Muscle of leg (tissue), 3 donors: ENCODE measurements at regions not wholly inside any gene's neighbourhood (a gene's known extent, or its start where the extent isn't known, plus 50 kb on each side); places are given as distances from the start of the nearest gene placed in this dataset.

Source experiments
- DNase-seq: peaks from one replicate; pipeline ENCODE4 v3.0.0; 2013
- H3K27ac ChIP-seq: one replicate; pipeline ENCODE4 v1.5.1; 2013; ENCODE audit warnings: mild to moderate bottlenecking, low read length, control low read depth
- H3K27me3 ChIP-seq: one replicate; pipeline ENCODE4 v1.6.1; 2013; ENCODE audit warnings: low read length; ENCODE audit not compliant: control insufficient read depth, insufficient read depth
- H3K36me3 ChIP-seq: one replicate; pipeline ENCODE4 v1.6.1; 2013; ENCODE audit warnings: low read length; ENCODE audit not compliant: control insufficient read depth, insufficient read depth
- H3K4me1 ChIP-seq: one replicate; pipeline ENCODE4 v1.6.1; 2013; ENCODE audit warnings: low read length; ENCODE audit not compliant: control insufficient read depth, insufficient read depth
- H3K4me3 ChIP-seq: one replicate; pipeline ENCODE4 v1.5.1; 2013; ENCODE audit warnings: low read length, control low read depth
- H3K9me3 ChIP-seq: replicated peaks from 2 replicates; pipeline ENCODE4 v1.6.1; 2013; ENCODE audit warnings: low read depth, low read length; ENCODE audit not compliant: control insufficient read depth
- WGBS: methylation state at CpG from one replicate; pipeline ENCODE4 v1.1.5; 2013; ENCODE audit warnings: missing lambda C conversion rate; ENCODE audit not compliant: insufficient coverage; 5-methylcytosine and 5-hydroxymethylcytosine counted together

DNA sequence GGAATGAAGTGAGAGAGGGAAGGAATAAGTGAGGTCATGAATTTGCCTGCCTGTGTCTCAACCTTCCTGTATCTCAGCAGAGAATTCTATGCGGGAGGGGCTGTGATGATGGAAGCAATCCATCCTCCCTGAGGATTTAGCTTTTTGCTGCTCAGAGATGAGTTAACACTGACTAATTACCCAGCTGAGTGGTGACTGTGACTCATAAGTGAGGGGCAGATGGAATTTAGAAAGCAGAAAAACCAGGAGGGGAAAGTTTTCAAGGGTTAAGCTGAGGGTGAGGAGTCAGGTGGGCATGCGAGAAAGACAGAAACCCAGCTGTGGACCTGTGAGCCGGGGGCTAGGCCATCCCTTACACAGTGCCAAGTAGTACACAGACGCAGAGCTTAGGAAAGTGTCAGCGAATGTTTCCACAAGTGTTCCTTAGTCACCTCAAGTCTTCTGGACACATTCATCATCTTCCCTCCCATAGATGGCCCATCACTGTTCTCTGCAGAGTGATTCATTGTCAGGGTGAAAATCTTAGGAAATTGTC lies 277.9 kb downstream of the IPO8 start:
- H3K27ac ChIP-seq: no peak overlapping the region
- H3K4me3 ChIP-seq: no peak overlapping the region
- WGBS: 61% methylated on average over 3 of the region's 5 CpGs
- no peak for DNase-seq
- H3K27me3 ChIP-seq: no peaks in the 10 kb centered on the region
- H3K36me3 ChIP-seq: no peaks in the 10 kb centered on the region
- H3K9me3 ChIP-seq: no peaks in the 10 kb centered on the region
- H3K4me1 ChIP-seq: no peaks in the 10 kb centered on the region

- Histone ChIP-seq H3K4me1 (no peaks in the 10 kb centered on the region), H3K4me3 (no peak overlapping the region), H3K27me3 (no peaks in the 10 kb centered on the region), H3K36me3 (no peaks in the 10 kb centered on the region), H3K9me3 (no peaks in the 10 kb centered on the region), H3K27ac (no peak overlapping the region)
- WGBS: no CpG with 5 or more reads among the region's 3 CpGs
- no peak for DNase-seq
These were observed 279.0 kb downstream of the IPO8 start for GRCh38 chr12:30416631-30417030.

DNA sequence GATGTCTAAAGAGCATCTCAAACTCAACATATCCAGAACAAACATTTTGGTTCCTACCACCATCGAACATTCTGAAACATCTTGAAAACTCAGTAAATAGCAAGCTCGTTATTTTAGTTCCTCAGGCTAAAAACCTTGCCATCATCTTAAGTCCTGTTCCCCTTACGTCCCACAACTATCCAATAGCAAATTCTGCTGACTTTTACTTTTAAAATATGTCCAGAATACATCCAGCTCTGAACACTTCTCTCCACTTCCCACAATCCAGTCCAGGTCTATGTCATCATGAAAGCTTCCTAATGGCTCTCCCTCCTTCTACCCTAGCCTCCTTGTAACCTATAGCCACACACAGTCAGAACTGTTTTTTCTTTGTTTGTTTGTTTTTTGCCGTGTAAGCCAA lies 279.9 kb downstream of the IPO8 start:
- H3K27ac ChIP-seq: no peak overlapping the region
- DNase-seq: no peak

GRCh38 chr12:30414507-30414906 lies 281.2 kb downstream of the IPO8 start:
- H3K4me3 ChIP-seq: no peak overlapping the region
- no peak for DNase-seq

More for the DNA sequence above, 279.9 kb downstream of the IPO8 start:
- Histone ChIP-seq H3K9me3 (no peaks in the 10 kb centered on the region), H3K4me1 (no peaks in the 10 kb centered on the region), H3K27me3 (no peaks in the 10 kb centered on the region), H3K36me3 (no peaks in the 10 kb centered on the region), H3K4me3 (no peak overlapping the region)
- 83% methylated on average over 4 of the region's 4 CpGs for WGBS

GRCh38 chr12:30400349-30400748 lies 295.3 kb downstream of the IPO8 start:
- H3K27ac ChIP-seq: no peak overlapping the region
- no peaks in the 10 kb centered on the region for H3K4me1 ChIP-seq
- no peak overlapping the region for H3K4me3 ChIP-seq
- H3K36me3 ChIP-seq: no peaks in the 10 kb centered on the region
- H3K9me3 ChIP-seq: peaks cover 11% of the 10 kb centered on the region
- H3K27me3 ChIP-seq: no peaks in the 10 kb centered on the region
- no peak for DNase-seq

More at GRCh38 chr12:30414507-30414906, 281.2 kb downstream of the IPO8 start:
- Histone ChIP-seq H3K27me3 (no peaks in the 10 kb centered on the region), H3K9me3 (no peaks in the 10 kb centered on the region), H3K36me3 (no peaks in the 10 kb centered on the region), H3K27ac (no peak overlapping the region), H3K4me1 (no peaks in the 10 kb centered on the region)

DNA sequence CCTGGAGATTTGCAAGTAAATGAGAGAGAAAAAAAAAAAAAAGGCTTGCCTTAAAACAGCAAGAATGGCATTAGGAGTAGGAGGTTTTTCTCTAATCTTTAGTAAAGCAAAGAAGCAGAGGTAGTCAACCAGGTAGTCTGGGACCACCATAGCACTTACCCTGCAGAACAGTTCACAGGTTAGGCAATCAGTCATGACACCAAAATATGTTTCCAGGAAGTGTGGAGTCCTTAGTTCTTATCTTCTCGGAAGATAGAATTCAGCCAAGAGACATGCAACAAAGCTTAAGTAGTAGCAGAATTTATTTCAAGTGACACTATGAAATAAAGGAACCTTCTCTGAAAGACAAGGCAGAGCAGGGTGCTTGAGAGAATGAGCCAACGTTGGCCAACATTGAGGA lies 295.8 kb downstream of the IPO8 start:
- Histone ChIP-seq H3K27me3 (no peaks in the 10 kb centered on the region), H3K9me3 (peaks cover 15% of the 10 kb centered on the region), H3K4me3 (no peak overlapping the region), H3K4me1 (no peaks in the 10 kb centered on the region), H3K36me3 (no peaks in the 10 kb centered on the region), H3K27ac (no peak overlapping the region)
- no peak for DNase-seq
- 42% methylated on average over 1 of the region's 2 CpGs for WGBS

DNA sequence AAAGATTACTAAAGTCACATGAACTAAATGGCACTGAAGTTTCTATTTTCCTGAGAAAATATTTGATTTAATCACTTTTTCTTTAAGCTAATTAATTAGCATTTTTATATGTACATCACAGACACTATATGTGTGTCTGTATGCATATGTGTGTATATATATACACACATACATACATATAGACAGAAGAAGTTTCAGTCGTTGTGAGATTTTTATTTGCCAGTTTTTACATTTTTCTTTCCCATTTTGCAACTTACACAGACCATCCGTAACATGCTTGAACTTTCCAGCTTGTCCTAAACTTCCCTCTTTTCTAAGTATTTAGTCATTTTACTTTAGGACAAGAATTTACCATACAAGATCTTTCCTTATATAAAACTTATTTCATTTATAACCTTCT lies 299.1 kb downstream of the IPO8 start:
- no peak overlapping the region for H3K4me3 ChIP-seq
- no peaks in the 10 kb centered on the region for H3K4me1 ChIP-seq
- no peaks in the 10 kb centered on the region for H3K27me3 ChIP-seq
- no peak overlapping the region for H3K27ac ChIP-seq
- no peak for DNase-seq
- no CpG with 5 or more reads among the region's 2 CpGs for WGBS
- H3K36me3 ChIP-seq: no peaks in the 10 kb centered on the region
- H3K9me3 ChIP-seq: peaks cover 18% of the 10 kb centered on the region

GRCh38 chr12:30395190-30395589 lies 300.5 kb downstream of the IPO8 start:
- H3K4me3 ChIP-seq: no peak overlapping the region
- no peaks in the 10 kb centered on the region for H3K27me3 ChIP-seq
- DNase-seq: no peak
- whole genome bisulfite sequencing: no CpG with 5 or more reads among the region's 3 CpGs
- no peaks in the 10 kb centered on the region for H3K4me1 ChIP-seq
- H3K36me3 ChIP-seq: no peaks in the 10 kb centered on the region
- H3K27ac ChIP-seq: no peak overlapping the region
- H3K9me3 ChIP-seq: peaks cover 15% of the 10 kb centered on the region

DNA sequence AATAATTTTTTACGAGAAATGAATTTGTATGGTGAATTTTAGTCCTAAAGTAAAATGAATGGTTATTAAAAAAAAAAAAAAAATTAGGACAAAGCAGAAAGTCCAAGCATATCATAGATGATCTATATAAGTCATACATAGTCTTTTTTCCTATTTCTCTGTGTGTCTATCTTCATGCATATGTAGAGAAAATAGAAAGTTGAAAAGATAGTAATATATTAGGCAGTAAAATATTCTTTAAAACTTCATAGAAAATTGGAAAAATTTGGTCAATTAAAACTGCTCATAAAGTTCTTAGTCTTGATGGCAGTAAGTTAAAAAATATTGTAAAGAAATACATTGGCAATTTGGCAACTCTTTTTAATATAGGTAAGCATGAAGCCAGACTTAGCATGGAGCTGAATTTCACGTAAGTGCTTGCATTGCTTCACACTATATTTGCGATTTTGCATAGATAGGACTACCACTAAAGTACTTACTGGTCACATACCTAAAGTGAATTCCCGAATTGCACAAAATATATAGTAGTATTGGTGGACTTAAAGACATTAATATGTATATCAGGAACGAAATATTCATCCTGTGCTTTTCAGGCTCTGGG lies 303.8 kb downstream of the IPO8 start:
- no CpG with 5 or more reads among the region's 5 CpGs for WGBS
- Histone ChIP-seq H3K4me1 (no peaks in the 10 kb centered on the region), H3K9me3 (peaks cover 11% of the 10 kb centered on the region), H3K27ac (no peak overlapping the region), H3K36me3 (no peaks in the 10 kb centered on the region), H3K4me3 (no peak overlapping the region), H3K27me3 (no peaks in the 10 kb centered on the region)
- no peak for DNase-seq

DNA sequence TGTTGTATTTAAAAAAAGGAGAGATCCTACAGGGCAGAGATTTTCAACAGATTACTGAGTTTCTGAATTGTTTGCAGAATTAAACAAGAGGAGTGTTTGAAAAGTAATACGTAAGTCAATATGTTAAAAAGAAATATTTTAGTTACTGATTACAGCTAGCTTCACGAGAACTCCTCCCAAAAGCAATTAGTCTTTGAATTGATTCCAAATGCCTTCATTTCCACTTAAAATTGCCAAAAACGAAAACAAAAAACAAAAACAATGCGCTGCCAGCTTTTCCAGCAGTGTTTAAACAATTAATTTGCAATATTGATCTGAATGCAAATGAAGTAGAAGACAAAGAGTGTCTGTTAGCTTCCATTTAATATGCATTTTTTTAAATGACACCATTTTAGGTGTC lies 310.0 kb downstream of the IPO8 start:
- no CpG with 5 or more reads among the region's 4 CpGs for WGBS

GRCh38 chr12:30384976-30385375 lies 310.7 kb downstream of the IPO8 start:
- WGBS: no CpG with 5 or more reads among the region's 1 CpG

More for the DNA sequence above, 310.0 kb downstream of the IPO8 start:
- Histone ChIP-seq H3K4me1 (no peaks in the 10 kb centered on the region), H3K4me3 (no peak overlapping the region), H3K36me3 (no peaks in the 10 kb centered on the region), H3K9me3 (no peaks in the 10 kb centered on the region), H3K27ac (no peak overlapping the region), H3K27me3 (no peaks in the 10 kb centered on the region)
- no peak for DNase-seq

More at GRCh38 chr12:30384976-30385375, 310.7 kb downstream of the IPO8 start:
- H3K27ac ChIP-seq: no peak overlapping the region
- H3K27me3 ChIP-seq: no peaks in the 10 kb centered on the region
- H3K36me3 ChIP-seq: no peaks in the 10 kb centered on the region
- DNase-seq: no peak
- no peaks in the 10 kb centered on the region for H3K9me3 ChIP-seq
- no peak overlapping the region for H3K4me3 ChIP-seq
- H3K4me1 ChIP-seq: no peaks in the 10 kb centered on the region
